Endodermal cell (in vitro differentiated cells): ENCODE measurements at regions not wholly inside any gene's neighbourhood (a gene's known extent, or its start where the extent isn't known, plus 50 kb on each side); places are given as distances from the start of the nearest gene placed in this dataset.

Source experiments
- DNase-seq: peaks from one replicate; pipeline ENCODE4 v3.0.0-alpha.2; 2017
- H3K27ac ChIP-seq: 2 replicates; pipeline ENCODE4 v1.5.1; 2013; ENCODE audit warnings: mild to moderate bottlenecking, low read depth, low read length, moderate library complexity
- H3K27me3 ChIP-seq: 2 replicates; pipeline ENCODE4 v1.6.1; 2013; ENCODE audit warnings: mild to moderate bottlenecking, low read length, moderate library complexity; ENCODE audit not compliant: insufficient read depth, control insufficient read depth, poor library complexity, severe bottlenecking
- H3K36me3 ChIP-seq: 2 replicates; pipeline ENCODE4 v1.7.0; 2013; ENCODE audit warnings: mild to moderate bottlenecking, low read length, moderate library complexity; ENCODE audit not compliant: control insufficient read depth, insufficient read depth
- H3K4me1 ChIP-seq: one replicate; pipeline ENCODE4 v1.7.0; 2013; ENCODE audit warnings: low read length; ENCODE audit not compliant: control insufficient read depth, insufficient read depth
- H3K4me3 ChIP-seq: 2 replicates; pipeline ENCODE4 v1.5.1; 2013; ENCODE audit warnings: mild to moderate bottlenecking, low read length, moderate library complexity
- H3K9ac ChIP-seq: 2 replicates; pipeline ENCODE4 v1.6.1; 2013; ENCODE audit warnings: mild to moderate bottlenecking, low read length, moderate library complexity; ENCODE audit not compliant: poor library complexity, severe bottlenecking; ENCODE audit errors: extremely low read depth
- H3K9me3 ChIP-seq: 2 replicates; pipeline ENCODE4 v1.6.1; 2013; ENCODE audit warnings: mild to moderate bottlenecking, low read length, moderate library complexity; ENCODE audit not compliant: control insufficient read depth
- H3K27ac Mint-ChIP-seq: 2 replicates; pipeline ENCODE4 v1.8.0; 2020; ENCODE audit warnings: mixed read lengths
- H3K27me3 Mint-ChIP-seq: 2 replicates; pipeline ENCODE4 v1.8.0; 2021; ENCODE audit warnings: mild to moderate bottlenecking, mixed read lengths; ENCODE audit not compliant: insufficient read depth
- H3K36me3 Mint-ChIP-seq: 2 replicates; pipeline ENCODE4 v1.8.0; 2020; ENCODE audit warnings: low read depth, mixed read lengths
- H3K4me1 Mint-ChIP-seq: 2 replicates; pipeline ENCODE4 v1.8.0; 2020; ENCODE audit warnings: mixed read lengths
- H3K4me3 Mint-ChIP-seq: 2 replicates; pipeline ENCODE4 v1.8.0; 2020; ENCODE audit warnings: mild to moderate bottlenecking, moderate library complexity, mixed read lengths
- H3K9me3 Mint-ChIP-seq: 2 replicates; pipeline ENCODE4 v1.8.0; 2020; ENCODE audit warnings: mild to moderate bottlenecking, mixed read lengths
- CTCF ChIP-seq: fragments of 200-600 bp; sonication (generic); conservative IDR thresholded peaks from 2 replicates; pipeline ENCODE4 v1.5.0; 2021; ENCODE audit warnings: antibody characterized with exemption, mild to moderate bottlenecking
- WGBS, 2 experiments: methylation state at CpG; one replicate each; pipeline versions ENCODE4 v1.1.5 to v1.1.7; 2013; ENCODE audit warnings: missing lambda C conversion rate in 2 of 2, mixed read lengths in 1 of 2; ENCODE audit not compliant: insufficient coverage in 1 of 2, insufficient read length in 1 of 2; 5-methylcytosine and 5-hydroxymethylcytosine counted together

DNA sequence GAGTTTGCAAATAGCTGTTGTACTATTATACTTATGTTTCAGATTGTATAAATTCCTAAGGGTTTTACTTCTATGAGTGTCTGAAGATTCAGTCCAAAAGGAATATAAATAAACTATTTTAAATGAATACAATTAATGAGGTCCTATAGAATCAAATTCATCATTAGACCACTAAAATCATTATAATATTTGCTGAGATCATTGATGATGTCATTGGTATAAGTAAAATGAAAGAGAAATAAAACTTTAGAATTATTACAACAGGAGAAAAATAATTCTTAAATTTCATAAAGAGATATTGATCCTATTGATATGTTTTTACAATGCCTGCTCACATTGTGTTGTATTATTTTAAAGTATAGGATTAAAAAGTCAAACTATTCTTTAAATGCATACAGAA, 544.0 kb upstream of the ZWINT start:
- no peak overlapping the region for H3K27ac ChIP-seq
- H3K27ac Mint-ChIP-seq: no peak overlapping the region

GRCh38 chr10:56902554-56902953, 541.5 kb upstream of the ZWINT start:
- Mint-ChIP-seq H3K27ac (no peak overlapping the region), H3K9me3 (no peaks in the 10 kb centered on the region), H3K36me3 (no peaks in the 10 kb centered on the region), H3K4me1 (no peaks in the 10 kb centered on the region), H3K4me3 (no peak overlapping the region), H3K27me3 (no peaks in the 10 kb centered on the region)
- H3K27ac ChIP-seq: no peak overlapping the region
- H3K9me3 ChIP-seq: no peaks in the 10 kb centered on the region
- 85 to 90% methylated on average over 2 to 3 of the region's 3 CpGs for WGBS, 2 experiments
- H3K36me3 ChIP-seq: no peaks in the 10 kb centered on the region
- TF ChIP-seq CTCF: no peak
- H3K27me3 ChIP-seq: no peaks in the 10 kb centered on the region
- DNase-seq: no peak
- H3K4me3 ChIP-seq: no peak overlapping the region
- H3K9ac ChIP-seq: no peak overlapping the region
- H3K4me1 ChIP-seq: no peaks in the 10 kb centered on the region

More for the DNA sequence above, 544.0 kb upstream of the ZWINT start:
- no peak for DNase-seq
- H3K36me3 ChIP-seq: no peaks in the 10 kb centered on the region
- Mint-ChIP-seq H3K27me3 (no peaks in the 10 kb centered on the region), H3K9me3 (no peaks in the 10 kb centered on the region), H3K4me3 (no peak overlapping the region), H3K36me3 (no peaks in the 10 kb centered on the region), H3K4me1 (no peaks in the 10 kb centered on the region)
- H3K9ac ChIP-seq: no peak overlapping the region
- H3K4me1 ChIP-seq: no peaks in the 10 kb centered on the region
- no peak overlapping the region for H3K4me3 ChIP-seq
- no peaks in the 10 kb centered on the region for H3K9me3 ChIP-seq
- H3K27me3 ChIP-seq: no peaks in the 10 kb centered on the region
- no peak for TF ChIP-seq CTCF

- no peak overlapping the region for H3K4me3 ChIP-seq
- no peaks in the 10 kb centered on the region for H3K27me3 ChIP-seq
- H3K9me3 ChIP-seq: no peaks in the 10 kb centered on the region
- 93 to 100% methylated on average over 3 to 5 of the region's 6 CpGs for WGBS, 2 experiments
- no peaks in the 10 kb centered on the region for H3K36me3 ChIP-seq
- H3K9ac ChIP-seq: no peak overlapping the region
- no peak for DNase-seq
- H3K4me1 ChIP-seq: no peaks in the 10 kb centered on the region
- H3K27me3 Mint-ChIP-seq: no peaks in the 10 kb centered on the region
- H3K27ac ChIP-seq: no peak overlapping the region
- no peaks in the 10 kb centered on the region for H3K4me1 Mint-ChIP-seq
- H3K9me3 Mint-ChIP-seq: no peaks in the 10 kb centered on the region
- H3K36me3 Mint-ChIP-seq: no peaks in the 10 kb centered on the region
- H3K27ac Mint-ChIP-seq: no peak overlapping the region
- no peak overlapping the region for H3K4me3 Mint-ChIP-seq
- no peak for TF ChIP-seq CTCF
Observed at GRCh38 chr10:56895306-56895705, 534.2 kb upstream of the ZWINT start.
